ENCODE measurements at regions not wholly inside any gene's neighbourhood (a gene's known extent, or its start where the extent isn't known, plus 50 kb on each side); places are given as distances from the start of the nearest gene placed in this dataset.

DNA sequence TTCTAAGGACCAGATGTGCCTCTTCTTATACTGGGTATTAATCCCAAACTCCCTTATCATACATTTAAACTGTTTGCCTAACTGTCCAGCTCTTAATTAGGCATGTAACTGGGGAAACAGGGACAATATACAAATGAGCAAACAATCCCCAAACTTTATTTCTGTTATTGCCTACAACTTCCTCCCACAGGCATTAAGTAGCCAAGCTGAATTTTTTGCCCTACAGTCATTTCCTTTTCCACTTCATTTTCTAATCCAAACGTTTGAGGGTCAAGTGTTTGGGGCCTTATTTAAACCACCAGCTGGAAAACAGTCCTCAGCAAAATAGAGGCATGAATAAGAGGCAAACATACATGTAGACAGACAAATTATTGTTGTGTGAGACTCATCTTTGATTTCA, 77.4 kb upstream of the CCL2 start:
- peak overlapping the region in 1 of 2 donors; percentile 48 for H3K27ac ChIP-seq (ENCODE audit: low read depth in 1 of 2, low read length in 2 of 2)
- no peak overlapping the region for H3K4me3 ChIP-seq (ENCODE audit: low read depth in 1 of 3, low read length in 3 of 3)
- H3K36me3 ChIP-seq (ENCODE audit: control insufficient read depth in 4 of 4, insufficient read depth in 3 of 4, low read depth in 1 of 4, low read length in 3 of 4) = no peaks in the 10 kb centered on the region
- 2% methylated on average over 1 of the region's 1 CpG for WGBS
- H3K27me3 ChIP-seq (ENCODE audit: control insufficient read depth in 4 of 4, insufficient read depth in 4 of 4, low read length in 3 of 4) = peaks cover 0 to 3% (median 0%) of the 10 kb centered on the region in 4 donors
- no peak overlapping the region for H3K9ac ChIP-seq (ENCODE audit: low read depth in 1 of 2, low read length in 2 of 2)
- TF ChIP-seq YY1 (IDR thresholded peaks at IDR 0.05) (no peak), GABPA (IDR thresholded peaks at IDR 0.05 in 1 of 2, conservative IDR thresholded peaks at IDR 0.05 in 1 of 2) (no peak), SP1 (IDR thresholded peaks at IDR 0.05) (no peak), HNF4G (IDR thresholded peaks at IDR 0.05) (no peak), JUND (IDR thresholded peaks at IDR 0.05) (no peak)
- no peaks in the 10 kb centered on the region for H3K4me1 ChIP-seq (ENCODE audit: control insufficient read depth in 4 of 4, insufficient read depth in 4 of 4, low read length in 3 of 4)
- DNase-seq (ENCODE audit: low spot score) = no peak
- no peaks in the 10 kb centered on the region for H3K9me3 ChIP-seq (ENCODE audit: control insufficient read depth in 4 of 4, low read length in 3 of 4)

GRCh38 chr17:34178092-34178491, 77.0 kb upstream of the CCL2 start:
- peaks cover 0 to 3% (median 0%) of the 10 kb centered on the region in 4 donors for H3K27me3 ChIP-seq (ENCODE audit: control insufficient read depth in 4 of 4, insufficient read depth in 4 of 4, low read length in 3 of 4)
- TF ChIP-seq, protein P1, sequence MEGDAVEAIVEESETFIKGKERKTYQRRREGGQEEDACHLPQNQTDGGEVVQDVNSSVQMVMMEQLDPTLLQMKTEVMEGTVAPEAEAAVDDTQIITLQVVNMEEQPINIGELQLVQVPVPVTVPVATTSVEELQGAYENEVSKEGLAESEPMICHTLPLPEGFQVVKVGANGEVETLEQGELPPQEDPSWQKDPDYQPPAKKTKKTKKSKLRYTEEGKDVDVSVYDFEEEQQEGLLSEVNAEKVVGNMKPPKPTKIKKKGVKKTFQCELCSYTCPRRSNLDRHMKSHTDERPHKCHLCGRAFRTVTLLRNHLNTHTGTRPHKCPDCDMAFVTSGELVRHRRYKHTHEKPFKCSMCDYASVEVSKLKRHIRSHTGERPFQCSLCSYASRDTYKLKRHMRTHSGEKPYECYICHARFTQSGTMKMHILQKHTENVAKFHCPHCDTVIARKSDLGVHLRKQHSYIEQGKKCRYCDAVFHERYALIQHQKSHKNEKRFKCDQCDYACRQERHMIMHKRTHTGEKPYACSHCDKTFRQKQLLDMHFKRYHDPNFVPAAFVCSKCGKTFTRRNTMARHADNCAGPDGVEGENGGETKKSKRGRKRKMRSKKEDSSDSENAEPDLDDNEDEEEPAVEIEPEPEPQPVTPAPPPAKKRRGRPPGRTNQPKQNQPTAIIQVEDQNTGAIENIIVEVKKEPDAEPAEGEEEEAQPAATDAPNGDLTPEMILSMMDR (IDR thresholded peaks at IDR 0.05; ENCODE audit: low read depth, low read length, missing input control) = no peak
- no peak for TF ChIP-seq REST (IDR thresholded peaks at IDR 0.05)
- TF ChIP-seq FOXA2 (IDR thresholded peaks at IDR 0.05) = no peak
- no peak for TF ChIP-seq TAF1 (conservative IDR thresholded peaks at IDR 0.05)
- no peak for TF ChIP-seq JUND (IDR thresholded peaks at IDR 0.05)
- no peak for TF ChIP-seq SP1 (IDR thresholded peaks at IDR 0.05)
- no peak for TF ChIP-seq EGR1 (IDR thresholded peaks at IDR 0.05; ENCODE audit: low read depth in 2 of 2)
- no peak for TF ChIP-seq NR2F2 (IDR thresholded peaks at IDR 0.05)
- no peak for TF ChIP-seq ZBTB33 (IDR thresholded peaks at IDR 0.05)
- no peak for TF ChIP-seq RXRA (IDR thresholded peaks at IDR 0.05)
- no peak for TF ChIP-seq RAD21 (IDR thresholded peaks at IDR 0.05)
- WGBS = 54% methylated on average over 3 of the region's 3 CpGs

More at GRCh38 chr17:34178092-34178491, 77.0 kb upstream of the CCL2 start:
- Histone ChIP-seq H3K9ac (ENCODE audit: low read depth in 1 of 2, low read length in 2 of 2) (no peak overlapping the region), H3K4me1 (ENCODE audit: control insufficient read depth in 4 of 4, insufficient read depth in 4 of 4, low read length in 3 of 4) (no peaks in the 10 kb centered on the region), H3K27ac (ENCODE audit: low read depth in 1 of 2, low read length in 2 of 2) (peak overlapping the region; percentile 46 to 48), H3K4me3 (ENCODE audit: low read depth in 1 of 3, low read length in 3 of 3) (no peak overlapping the region), H3K36me3 (ENCODE audit: control insufficient read depth in 4 of 4, insufficient read depth in 3 of 4, low read depth in 1 of 4, low read length in 3 of 4) (no peaks in the 10 kb centered on the region), H3K9me3 (ENCODE audit: control insufficient read depth in 4 of 4, low read length in 3 of 4) (no peaks in the 10 kb centered on the region)
- DNase-seq (ENCODE audit: low spot score) = no peak

Measured in liver (tissue), 8 donors.